Middle frontal gyrus (tissue), 1 donor: ENCODE measurements at regions not wholly inside any gene's neighbourhood (a gene's known extent, or its start where the extent isn't known, plus 50 kb on each side); places are given as distances from the start of the nearest gene placed in this dataset.

Experiments
- DNase-seq: peaks from one replicate; pipeline ENCODE4 v3.0.0-alpha.2; 2015; ENCODE audit warnings: low spot score; ENCODE audit errors: extremely low spot score

- DNase-seq, result no peak
These were observed 67.9 kb upstream of the GALNT2 start for GRCh38 chr1:229999004-229999670.

- no peak for DNase-seq
These were observed 66.4 kb upstream of the GALNT2 start for GRCh38 chr1:230000493-230001184.

- no peak for DNase-seq
These were observed 64.8 kb upstream of the GALNT2 start for GRCh38 chr1:230002164-230002803.

GRCh38 chr1:230003409-230003808 lies 63.6 kb upstream of the GALNT2 start:
- no peak for DNase-seq

GRCh38 chr1:230005040-230005439 lies 62.0 kb upstream of the GALNT2 start:
- no peak for DNase-seq

- no peak for DNase-seq
These were observed 58.3 kb upstream of the GALNT2 start for GRCh38 chr1:230008721-230009120.

GRCh38 chr1:230009611-230010313 lies 57.3 kb upstream of the GALNT2 start:
- no peak for DNase-seq

GRCh38 chr1:230010603-230011332 lies 56.3 kb upstream of the GALNT2 start:
- DNase-seq, result no peak

- no peak for DNase-seq
These were observed 55.5 kb upstream of the GALNT2 start for GRCh38 chr1:230011333-230012092.

GRCh38 chr1:230012093-230012393 lies 55.0 kb upstream of the GALNT2 start:
- no peak for DNase-seq

GRCh38 chr1:230012741-230013140 lies 54.3 kb upstream of the GALNT2 start:
- DNase-seq, result no peak

GRCh38 chr1:230016159-230016558 lies 50.9 kb upstream of the GALNT2 start:
- DNase-seq, result no peak
